ENCODE measurements at regions not wholly inside any gene's neighbourhood (a gene's known extent, or its start where the extent isn't known, plus 50 kb on each side); places are given as distances from the start of the nearest gene placed in this dataset.

GRCh38 chr15:95097361-95097760 is 866.0 kb downstream of the MCTP2 start:
- BruUV-seq (replicated peaks) = no TSS peak
- Mint-ChIP-seq H3K9me3 (ENCODE audit: unreplicated experiment) (no peaks in the 10 kb centered on the region), H3K27ac (ENCODE audit: low read depth, unreplicated experiment) (no peak overlapping the region), H3K36me3 (ENCODE audit: insufficient read depth, unreplicated experiment) (no peaks in the 10 kb centered on the region), H3K4me1 (ENCODE audit: insufficient read depth, unreplicated experiment) (no peaks in the 10 kb centered on the region), H3K4me3 (ENCODE audit: unreplicated experiment) (no peak overlapping the region), H3K27me3 (ENCODE audit: insufficient read depth, unreplicated experiment) (no peaks in the 10 kb centered on the region)
- ChIA-PET POLR2A (interaction anchor here (0.6 to 0.7 kb wide), 2 partner anchors 540 to 655 kb away, joined by 4 read pairs; no protein-coding TSS in a partner anchor), CTCF (interaction anchor here (0.7 to 1.1 kb wide), 2 partner anchors 170 to 1260 kb away, joined by 3 to 4 read pairs; no protein-coding TSS in a partner anchor)
- no peak for DNase-seq (ENCODE audit: unreplicated experiment)
- intact Hi-C loops (cut with micrococcal nuclease) = no loop called here
- TF ChIP-seq CTCF (IDR thresholded peaks at IDR 0.05; ENCODE audit: unreplicated experiment) = no peak

- BruUV-seq (replicated peaks) = no TSS peak
- DNase-seq (ENCODE audit: unreplicated experiment) = no peak
- H3K4me3 Mint-ChIP-seq (ENCODE audit: unreplicated experiment) = no peak overlapping the region
- no peaks in the 10 kb centered on the region for H3K9me3 Mint-ChIP-seq (ENCODE audit: unreplicated experiment)
- intact Hi-C loops (cut with micrococcal nuclease) = no loop called here
- H3K27ac Mint-ChIP-seq (ENCODE audit: low read depth, unreplicated experiment) = no peak overlapping the region
- no peaks in the 10 kb centered on the region for H3K27me3 Mint-ChIP-seq (ENCODE audit: insufficient read depth, unreplicated experiment)
- no peaks in the 10 kb centered on the region for H3K4me1 Mint-ChIP-seq (ENCODE audit: insufficient read depth, unreplicated experiment)
- no peak for TF ChIP-seq CTCF (IDR thresholded peaks at IDR 0.05; ENCODE audit: unreplicated experiment)
- POLR2A ChIA-PET = no interaction called here
- CTCF ChIA-PET = no interaction called here
- no peaks in the 10 kb centered on the region for H3K36me3 Mint-ChIP-seq (ENCODE audit: insufficient read depth, unreplicated experiment)
Observed at GRCh38 chr15:95105229-95105628, 873.9 kb downstream of the MCTP2 start.

GRCh38 chr15:95106801-95107200 is 875.4 kb downstream of the MCTP2 start:
- no peak for DNase-seq (ENCODE audit: unreplicated experiment)
- ChIA-PET POLR2A (no interaction called here), CTCF (no interaction called here)
- TF ChIP-seq CTCF (IDR thresholded peaks at IDR 0.05; ENCODE audit: unreplicated experiment) = no peak
- H3K36me3 Mint-ChIP-seq (ENCODE audit: insufficient read depth, unreplicated experiment) = no peaks in the 10 kb centered on the region
- H3K27ac Mint-ChIP-seq (ENCODE audit: low read depth, unreplicated experiment) = no peak overlapping the region
- no peaks in the 10 kb centered on the region for H3K4me1 Mint-ChIP-seq (ENCODE audit: insufficient read depth, unreplicated experiment)
- intact Hi-C loops (cut with micrococcal nuclease) = no loop called here
- no peak overlapping the region for H3K4me3 Mint-ChIP-seq (ENCODE audit: unreplicated experiment)
- no TSS peak for BruUV-seq (replicated peaks)
- H3K27me3 Mint-ChIP-seq (ENCODE audit: insufficient read depth, unreplicated experiment) = no peaks in the 10 kb centered on the region
- H3K9me3 Mint-ChIP-seq (ENCODE audit: unreplicated experiment) = no peaks in the 10 kb centered on the region

GRCh38 chr15:95108673-95109072 is 877.3 kb downstream of the MCTP2 start:
- no TSS peak for BruUV-seq (replicated peaks)
- POLR2A ChIA-PET = interaction anchor here (0.7 kb wide), 1 partner anchor 49 kb away, joined by 3 read pairs; no protein-coding TSS in a partner anchor

More at GRCh38 chr15:95108673-95109072, 877.3 kb downstream of the MCTP2 start:
- no peaks in the 10 kb centered on the region for H3K9me3 Mint-ChIP-seq (ENCODE audit: unreplicated experiment)
- intact Hi-C loops (cut with micrococcal nuclease) = no loop called here
- CTCF ChIA-PET = interaction anchor here (0.6 kb wide), 1 partner anchor 508 kb away, joined by 3 read pairs; no protein-coding TSS in a partner anchor
- H3K36me3 Mint-ChIP-seq (ENCODE audit: insufficient read depth, unreplicated experiment) = no peaks in the 10 kb centered on the region
- H3K4me1 Mint-ChIP-seq (ENCODE audit: insufficient read depth, unreplicated experiment) = no peaks in the 10 kb centered on the region
- H3K4me3 Mint-ChIP-seq (ENCODE audit: unreplicated experiment) = no peak overlapping the region
- no peak for TF ChIP-seq CTCF (IDR thresholded peaks at IDR 0.05; ENCODE audit: unreplicated experiment)
- no peak overlapping the region for H3K27ac Mint-ChIP-seq (ENCODE audit: low read depth, unreplicated experiment)
- no peaks in the 10 kb centered on the region for H3K27me3 Mint-ChIP-seq (ENCODE audit: insufficient read depth, unreplicated experiment)
- no peak for DNase-seq (ENCODE audit: unreplicated experiment)

Data from MCF 10A (cell line).